GM12873 (cell line): ENCODE measurements at regions not wholly inside any gene's neighbourhood (a gene's known extent, or its start where the extent isn't known, plus 50 kb on each side); places are given as distances from the start of the nearest gene placed in this dataset.

Experiments
- CTCF ChIP-seq: IDR thresholded peaks from 2 replicates; pipeline ENCODE4 v1.5.1; 2012; ENCODE audit warnings: low read depth, mild to moderate bottlenecking, moderate library complexity, low read length, control low read depth; ENCODE audit not compliant: insufficient read depth; ENCODE audit errors: missing control alignments

DNA sequence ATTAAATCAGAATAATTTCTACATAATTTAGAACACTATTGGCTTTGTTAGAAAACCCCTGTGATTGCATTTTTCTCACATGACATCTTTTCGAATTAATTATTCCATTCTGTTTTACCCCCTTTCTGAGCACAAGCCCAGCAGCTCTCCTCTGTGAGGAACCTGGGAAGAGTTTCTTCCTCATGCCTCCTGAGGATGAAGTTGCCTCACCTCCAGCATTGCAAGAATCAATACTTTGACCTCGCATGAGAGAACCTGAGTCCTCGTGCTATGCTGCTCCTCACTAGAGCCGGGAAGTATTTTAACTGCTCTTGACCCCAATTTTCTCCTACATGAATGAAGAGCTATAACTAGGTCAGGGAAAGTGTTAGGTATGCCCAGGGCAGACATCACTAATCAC lies 77.1 kb upstream of the RAPH1 start:
- TF ChIP-seq CTCF = no peak

DNA sequence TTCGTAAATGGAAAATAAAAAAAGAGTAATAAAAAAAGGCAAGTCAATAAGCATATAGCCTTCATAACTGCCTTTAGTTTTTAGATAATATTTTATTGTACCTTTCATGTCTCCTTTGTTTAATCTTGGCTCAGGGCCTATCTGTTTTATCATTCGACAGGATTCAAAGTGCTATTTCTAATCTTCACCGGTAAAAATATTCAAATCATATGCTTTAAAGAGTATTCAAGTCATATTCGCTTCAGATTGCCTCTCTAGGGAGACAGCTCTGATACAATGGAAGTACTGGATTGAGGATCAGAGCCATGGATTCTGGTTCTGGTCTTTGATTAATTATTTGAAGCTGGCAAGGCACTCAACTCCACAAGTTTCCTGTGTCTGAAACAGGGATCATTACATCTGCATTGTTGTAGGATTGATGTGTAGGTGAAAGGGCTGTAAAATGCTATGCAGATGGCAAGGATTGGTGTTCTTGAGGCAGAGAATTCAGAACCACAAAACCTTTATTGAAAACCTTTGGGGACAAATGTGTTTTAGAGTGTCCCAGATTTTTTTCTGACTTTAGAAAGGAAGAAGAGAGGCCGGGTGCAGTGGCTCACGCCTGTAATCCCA lies 84.3 kb upstream of the RAPH1 start:
- no peak for TF ChIP-seq CTCF

- no peak for TF ChIP-seq CTCF
Measured at GRCh38 chr2:203621981-203622515, 84.4 kb upstream of the CD28 start.

- no peak for TF ChIP-seq CTCF
Measured at GRCh38 chr2:203623096-203623495, 83.3 kb upstream of the CD28 start.

GRCh38 chr2:203623661-203624060 lies 82.8 kb upstream of the CD28 start:
- no peak for TF ChIP-seq CTCF

GRCh38 chr2:203625701-203626100 lies 80.7 kb upstream of the CD28 start:
- TF ChIP-seq CTCF = no peak

DNA sequence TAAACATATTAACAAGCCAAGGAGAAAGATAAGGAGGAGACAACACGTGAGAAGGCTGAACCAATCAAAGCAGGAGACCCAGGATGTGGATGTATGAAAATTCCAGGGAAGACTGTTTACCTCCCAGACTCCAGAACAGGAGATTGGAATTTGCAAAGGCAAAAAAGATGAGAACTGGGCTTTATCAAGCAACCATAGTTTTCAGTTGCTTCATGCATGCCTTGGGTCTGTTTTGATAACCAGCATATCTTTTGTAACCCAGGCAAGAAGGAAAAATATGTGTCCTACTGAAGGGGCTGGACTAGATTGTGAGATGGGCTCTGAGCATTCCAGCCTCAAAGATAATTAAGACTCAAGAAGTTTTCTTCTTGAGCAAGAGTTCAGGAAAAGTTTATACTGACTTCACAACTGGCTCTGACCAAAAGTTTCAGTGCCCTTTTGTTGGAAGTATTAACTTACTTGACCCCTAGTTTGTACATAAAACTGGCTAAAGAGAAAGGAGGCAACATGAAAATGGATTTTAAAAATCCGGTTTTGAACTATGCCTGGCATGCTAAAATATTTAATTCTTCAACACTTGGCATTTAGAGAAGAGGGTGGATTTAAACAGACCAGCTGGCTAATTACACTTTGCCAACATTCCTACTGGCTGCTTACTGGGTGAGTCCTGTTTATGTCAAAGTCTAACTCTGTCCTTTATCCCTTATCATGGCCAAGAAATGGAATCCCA lies 79.3 kb upstream of the CD28 start:
- TF ChIP-seq CTCF = no peak
